ENCODE measurements at regions not wholly inside any gene's neighbourhood (a gene's known extent, or its start where the extent isn't known, plus 50 kb on each side); places are given as distances from the start of the nearest gene placed in this dataset.
"Not testable (repeated sequence)": the region's sequence is repeated elsewhere in the genome, so short reads cannot be mapped to it uniquely, and the experiment has no call there.

DNA sequence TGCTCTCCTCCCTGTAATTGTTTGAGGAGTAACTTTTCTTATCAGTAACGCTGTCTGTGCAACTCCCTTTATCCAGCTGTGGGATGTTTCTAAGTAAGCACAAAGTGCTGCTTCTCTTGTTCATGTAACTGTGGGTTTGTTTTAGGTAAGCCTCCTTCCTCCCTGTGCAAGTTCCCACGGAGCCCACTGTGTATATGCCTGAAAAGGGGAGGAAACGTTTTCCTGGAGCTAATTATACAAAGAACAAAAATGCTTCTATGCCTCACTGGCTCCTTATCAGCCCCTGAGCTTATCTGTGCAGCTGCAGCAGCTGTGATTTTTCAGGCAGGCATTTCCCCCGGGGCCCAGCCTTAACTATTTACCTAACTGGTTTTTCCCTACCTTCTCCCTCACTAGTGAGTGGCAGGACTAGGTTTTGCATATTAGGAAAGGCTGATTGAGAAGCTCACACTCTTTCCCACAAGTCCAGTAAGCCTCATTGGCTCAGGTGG lies 593.4 kb upstream of the GHITM start:
- Mint-ChIP-seq H3K9me3 (ENCODE audit: unreplicated experiment) (peaks cover 7% of the 10 kb centered on the region), H3K4me1 (ENCODE audit: unreplicated experiment) (peaks cover 40% of the 10 kb centered on the region), H3K27ac (ENCODE audit: unreplicated experiment) (no peak overlapping the region), H3K36me3 (ENCODE audit: unreplicated experiment) (no peaks in the 10 kb centered on the region), H3K27me3 (ENCODE audit: unreplicated experiment) (no peaks in the 10 kb centered on the region), H3K4me3 (ENCODE audit: unreplicated experiment) (no peak overlapping the region)
- TF ChIP-seq, protein P1, sequence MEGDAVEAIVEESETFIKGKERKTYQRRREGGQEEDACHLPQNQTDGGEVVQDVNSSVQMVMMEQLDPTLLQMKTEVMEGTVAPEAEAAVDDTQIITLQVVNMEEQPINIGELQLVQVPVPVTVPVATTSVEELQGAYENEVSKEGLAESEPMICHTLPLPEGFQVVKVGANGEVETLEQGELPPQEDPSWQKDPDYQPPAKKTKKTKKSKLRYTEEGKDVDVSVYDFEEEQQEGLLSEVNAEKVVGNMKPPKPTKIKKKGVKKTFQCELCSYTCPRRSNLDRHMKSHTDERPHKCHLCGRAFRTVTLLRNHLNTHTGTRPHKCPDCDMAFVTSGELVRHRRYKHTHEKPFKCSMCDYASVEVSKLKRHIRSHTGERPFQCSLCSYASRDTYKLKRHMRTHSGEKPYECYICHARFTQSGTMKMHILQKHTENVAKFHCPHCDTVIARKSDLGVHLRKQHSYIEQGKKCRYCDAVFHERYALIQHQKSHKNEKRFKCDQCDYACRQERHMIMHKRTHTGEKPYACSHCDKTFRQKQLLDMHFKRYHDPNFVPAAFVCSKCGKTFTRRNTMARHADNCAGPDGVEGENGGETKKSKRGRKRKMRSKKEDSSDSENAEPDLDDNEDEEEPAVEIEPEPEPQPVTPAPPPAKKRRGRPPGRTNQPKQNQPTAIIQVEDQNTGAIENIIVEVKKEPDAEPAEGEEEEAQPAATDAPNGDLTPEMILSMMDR (IDR thresholded peaks at IDR 0.05), result no peak
- no peak for DNase-seq (ENCODE audit: extremely low spot score, unreplicated experiment)

DNA sequence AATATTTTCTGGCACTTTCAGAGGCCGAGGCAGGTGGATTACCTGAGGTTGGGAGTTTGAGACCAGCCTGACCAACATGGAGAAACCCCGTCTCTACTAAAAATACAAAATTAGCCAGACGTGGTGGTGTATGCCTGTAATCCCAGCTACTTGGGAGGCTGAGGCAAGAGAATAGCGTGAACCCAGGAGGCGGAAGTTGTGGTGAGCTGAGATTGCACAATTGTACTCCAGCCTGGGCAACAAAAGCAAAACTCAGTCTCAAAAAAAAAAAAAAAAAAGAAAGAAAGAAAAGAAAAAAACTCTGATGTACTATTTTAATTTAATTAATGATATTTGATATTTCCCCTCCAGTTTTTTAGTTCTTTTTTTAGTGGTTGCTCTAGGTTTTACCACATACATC lies 588.1 kb upstream of the GHITM start:
- peaks cover 20% of the 10 kb centered on the region for H3K9me3 Mint-ChIP-seq (ENCODE audit: unreplicated experiment)
- H3K27ac Mint-ChIP-seq (ENCODE audit: unreplicated experiment), result not testable (repeated sequence)

DNA sequence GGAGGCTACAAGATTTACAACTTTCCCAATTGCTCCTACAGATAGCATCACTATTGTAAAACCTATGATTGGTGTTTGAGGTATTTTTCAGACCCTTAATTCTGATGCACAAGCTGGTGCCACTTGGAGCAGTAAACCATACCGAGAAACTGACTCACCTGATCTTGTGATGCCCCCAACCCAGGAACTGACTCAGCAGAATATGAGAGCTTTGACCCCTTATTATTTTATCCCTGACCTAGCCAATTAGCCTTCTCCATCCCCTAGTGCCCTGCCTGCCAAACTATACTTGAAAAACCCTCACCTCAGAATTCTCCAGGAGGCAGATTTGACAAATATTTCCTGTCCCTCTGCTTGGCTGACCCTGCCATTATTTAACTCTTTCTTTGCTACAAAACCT lies 585.9 kb upstream of the GHITM start:
- TF ChIP-seq, protein P1 (IDR thresholded peaks at IDR 0.05), result no peak
- Mint-ChIP-seq H3K27ac (ENCODE audit: unreplicated experiment) (no peak overlapping the region), H3K4me3 (ENCODE audit: unreplicated experiment) (no peak overlapping the region), H3K4me1 (ENCODE audit: unreplicated experiment) (peaks cover 6% of the 10 kb centered on the region), H3K27me3 (ENCODE audit: unreplicated experiment) (no peaks in the 10 kb centered on the region), H3K36me3 (ENCODE audit: unreplicated experiment) (no peaks in the 10 kb centered on the region), H3K9me3 (ENCODE audit: unreplicated experiment) (peaks cover 18% of the 10 kb centered on the region)
- no peak for DNase-seq (ENCODE audit: extremely low spot score, unreplicated experiment)

More for the DNA sequence above, 588.1 kb upstream of the GHITM start:
- not testable (repeated sequence) for H3K27me3 Mint-ChIP-seq (ENCODE audit: unreplicated experiment); H3K4me3 Mint-ChIP-seq (ENCODE audit: unreplicated experiment); H3K36me3 Mint-ChIP-seq (ENCODE audit: unreplicated experiment); DNase-seq (ENCODE audit: extremely low spot score, unreplicated experiment)
- H3K4me1 Mint-ChIP-seq (ENCODE audit: unreplicated experiment), result peaks cover 11% of the 10 kb centered on the region

DNA sequence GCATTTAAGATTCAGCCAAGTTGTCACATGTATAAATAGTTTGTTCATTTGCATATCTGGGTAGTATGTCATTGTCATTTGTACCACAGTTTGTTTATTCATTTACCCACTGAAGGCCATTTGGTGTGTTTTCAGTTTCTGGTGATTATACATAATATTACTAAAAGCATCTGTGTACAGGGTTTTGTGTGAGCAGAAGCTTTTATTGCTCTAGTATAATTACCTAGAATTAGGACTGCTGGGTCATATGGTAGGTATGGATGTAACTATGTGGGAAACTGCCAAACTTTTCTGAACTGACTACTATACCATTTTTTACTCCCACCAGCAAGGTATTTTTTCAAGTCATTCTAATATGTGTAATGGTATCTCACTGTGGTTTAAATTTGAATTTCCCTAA lies 584.0 kb upstream of the GHITM start:
- TF ChIP-seq, protein P1 (IDR thresholded peaks at IDR 0.05), result no peak
- DNase-seq (ENCODE audit: extremely low spot score, unreplicated experiment), result no peak
- Mint-ChIP-seq H3K4me1 (ENCODE audit: unreplicated experiment) (peaks cover 6% of the 10 kb centered on the region), H3K9me3 (ENCODE audit: unreplicated experiment) (peaks cover 16% of the 10 kb centered on the region), H3K27ac (ENCODE audit: unreplicated experiment) (no peak overlapping the region), H3K27me3 (ENCODE audit: unreplicated experiment) (no peaks in the 10 kb centered on the region), H3K36me3 (ENCODE audit: unreplicated experiment) (no peaks in the 10 kb centered on the region), H3K4me3 (ENCODE audit: unreplicated experiment) (no peak overlapping the region)

DNA sequence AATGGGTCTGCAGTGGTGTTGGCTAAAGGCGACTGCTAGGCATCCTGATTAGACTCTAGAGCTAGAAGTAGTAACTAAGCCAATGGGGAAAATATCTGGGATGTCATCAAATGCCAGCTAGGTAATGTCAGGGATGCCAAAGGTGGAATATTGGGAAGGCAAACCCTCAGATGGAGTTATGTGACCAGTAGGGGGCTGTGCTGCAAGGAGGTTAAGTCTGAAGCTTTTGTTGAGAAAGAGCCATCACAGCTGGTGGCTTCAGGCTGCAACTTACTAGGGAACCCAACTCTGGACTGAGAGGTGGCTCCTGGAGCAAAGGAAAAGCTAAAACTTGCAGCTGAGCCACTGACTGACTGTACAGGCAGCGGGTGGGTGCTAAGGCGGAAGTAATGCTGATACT lies 576.9 kb upstream of the GHITM start:
- Mint-ChIP-seq H3K4me1 (ENCODE audit: unreplicated experiment) (no peaks in the 10 kb centered on the region), H3K36me3 (ENCODE audit: unreplicated experiment) (no peaks in the 10 kb centered on the region), H3K4me3 (ENCODE audit: unreplicated experiment) (no peak overlapping the region), H3K9me3 (ENCODE audit: unreplicated experiment) (peaks cover 10% of the 10 kb centered on the region), H3K27me3 (ENCODE audit: unreplicated experiment) (no peaks in the 10 kb centered on the region), H3K27ac (ENCODE audit: unreplicated experiment) (no peak overlapping the region)
- DNase-seq (ENCODE audit: extremely low spot score, unreplicated experiment), result no peak
- TF ChIP-seq, protein P1 (IDR thresholded peaks at IDR 0.05), result no peak

Data from osteocyte (in vitro differentiated cells).